Spinal cord (tissue), 9 donors: ENCODE measurements at regions not wholly inside any gene's neighbourhood (a gene's known extent, or its start where the extent isn't known, plus 50 kb on each side); places are given as distances from the start of the nearest gene placed in this dataset.
A peak's percentile ranks its signal among the peaks of the same experiment; 100 is the strongest.

Source experiments
- DNase-seq, 6 donors: peaks; one replicate each; pipeline versions ENCODE4 v3.0.0 to v3.0.0-alpha.2; 2013 to 2015; ENCODE audit warnings: low spot score in 6 of 6, low read depth in 4 of 6
- H3K27ac ChIP-seq: one replicate; pipeline ENCODE4 v1.5.1; 2013; ENCODE audit warnings: low read depth, low read length, control low read depth
- H3K27me3 ChIP-seq: one replicate; pipeline ENCODE4 v1.6.1; 2013; ENCODE audit warnings: low read length; ENCODE audit not compliant: control insufficient read depth, insufficient read depth
- H3K36me3 ChIP-seq: one replicate; pipeline ENCODE4 v1.6.1; 2013; ENCODE audit warnings: low read length; ENCODE audit not compliant: control insufficient read depth, insufficient read depth
- H3K4me1 ChIP-seq: one replicate; pipeline ENCODE4 v1.6.1; 2013; ENCODE audit warnings: low read length; ENCODE audit not compliant: control insufficient read depth, insufficient read depth
- H3K4me3 ChIP-seq: one replicate; pipeline ENCODE4 v1.5.1; 2013; ENCODE audit warnings: low read depth, low read length, control low read depth
- H3K9me3 ChIP-seq: one replicate; pipeline ENCODE4 v1.6.1; 2013; ENCODE audit warnings: low read length; ENCODE audit not compliant: control insufficient read depth, insufficient read depth
- WGBS: methylation state at CpG from one replicate; pipeline ENCODE4 v1.1.5; 2013; ENCODE audit warnings: missing lambda C conversion rate; ENCODE audit not compliant: insufficient coverage; 5-methylcytosine and 5-hydroxymethylcytosine counted together
- donor health status: healthy.

DNA sequence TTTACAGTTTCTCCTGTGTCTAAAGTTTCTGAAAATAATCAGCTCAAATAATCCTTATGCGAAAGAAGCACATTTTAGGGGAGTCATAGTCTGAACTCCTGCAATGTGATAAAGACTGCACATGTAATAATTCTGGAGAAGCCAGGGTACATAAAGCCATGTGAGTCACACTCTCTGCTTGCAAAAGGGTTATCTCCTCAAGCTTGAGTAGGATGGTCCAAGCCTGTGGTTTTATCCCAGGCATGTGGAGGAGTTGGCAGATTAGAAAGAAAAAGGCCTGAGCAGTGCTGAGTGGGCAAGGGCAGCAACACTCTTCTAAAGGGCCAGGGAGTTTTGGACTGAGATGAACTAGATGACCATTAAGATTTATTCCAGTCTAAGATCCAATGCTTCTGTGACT lies 220.4 kb downstream of the RHOU start:
- H3K27me3 ChIP-seq = no peaks in the 10 kb centered on the region
- peaks cover 2% of the 10 kb centered on the region for H3K9me3 ChIP-seq
- no peak overlapping the region for H3K4me3 ChIP-seq
- H3K27ac ChIP-seq = no peak overlapping the region
- H3K4me1 ChIP-seq = no peaks in the 10 kb centered on the region
- WGBS = 100% methylated on average over 1 of the region's 1 CpG
- H3K36me3 ChIP-seq = no peaks in the 10 kb centered on the region
- no peak for DNase-seq

DNA sequence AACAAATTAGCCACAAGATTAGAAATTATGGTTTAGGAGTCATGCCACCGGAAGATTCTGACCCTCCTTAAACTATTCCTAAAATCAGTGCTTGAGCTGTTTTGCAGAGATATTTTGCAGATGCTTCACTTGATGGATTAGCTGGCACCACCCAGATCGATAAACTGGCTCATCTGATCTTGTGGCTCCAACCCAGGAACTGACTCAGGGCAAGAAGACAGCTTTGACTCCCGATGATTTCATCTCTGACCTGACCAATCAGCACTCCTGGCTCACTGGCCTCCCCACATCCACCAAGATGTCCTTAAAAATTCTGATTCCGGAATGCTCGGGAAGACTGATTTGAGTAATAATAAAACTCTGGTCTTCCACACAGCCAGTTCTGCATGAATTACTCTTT lies 221.6 kb downstream of the RHOU start:
- H3K27ac ChIP-seq = no peak overlapping the region
- 78% methylated on average over 1 of the region's 5 CpGs for WGBS

GRCh38 chr1:228957535-228957934 lies 222.3 kb downstream of the RHOU start:
- Histone ChIP-seq H3K27me3 (no peaks in the 10 kb centered on the region), H3K27ac (no peak overlapping the region), H3K36me3 (no peaks in the 10 kb centered on the region), H3K4me3 (no peak overlapping the region), H3K9me3 (peaks cover 2% of the 10 kb centered on the region), H3K4me1 (no peaks in the 10 kb centered on the region)
- 94% methylated on average over 6 of the region's 6 CpGs for WGBS
- no peak for DNase-seq

More for the DNA sequence above, 221.6 kb downstream of the RHOU start:
- DNase-seq = no peak
- no peaks in the 10 kb centered on the region for H3K4me1 ChIP-seq
- peaks cover 2% of the 10 kb centered on the region for H3K9me3 ChIP-seq
- H3K27me3 ChIP-seq = no peaks in the 10 kb centered on the region
- H3K36me3 ChIP-seq = no peaks in the 10 kb centered on the region
- H3K4me3 ChIP-seq = no peak overlapping the region

- H3K27ac ChIP-seq = no peak overlapping the region
- 60% methylated on average over 1 of the region's 4 CpGs for WGBS
Observed at GRCh38 chr1:228958121-228958520, 222.8 kb downstream of the RHOU start.

DNA sequence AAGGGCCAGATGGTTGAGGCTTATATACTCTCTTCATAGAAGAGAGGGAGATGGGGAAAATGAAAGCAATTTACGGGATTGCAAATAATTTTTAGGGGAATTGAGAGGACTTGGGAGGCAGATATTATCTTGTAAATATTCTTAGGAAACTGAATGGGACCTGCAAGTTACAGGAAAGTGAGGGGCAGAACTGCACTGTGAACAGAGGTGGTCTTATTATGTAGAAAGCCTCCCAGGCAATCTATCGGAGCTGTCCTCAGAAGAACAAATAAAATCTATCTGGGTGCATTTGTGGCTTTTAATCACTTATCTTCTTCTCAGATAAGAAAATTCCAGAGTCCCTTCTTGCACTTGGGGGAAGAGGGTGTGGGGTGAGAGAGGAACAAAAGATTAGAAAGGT lies 223.5 kb downstream of the RHOU start:
- no peaks in the 10 kb centered on the region for H3K36me3 ChIP-seq
- no peaks in the 10 kb centered on the region for H3K4me1 ChIP-seq
- peaks cover 2% of the 10 kb centered on the region for H3K9me3 ChIP-seq
- no peak for DNase-seq
- 90% methylated on average over 1 of the region's 2 CpGs for WGBS
- H3K27me3 ChIP-seq = no peaks in the 10 kb centered on the region
- no peak overlapping the region for H3K4me3 ChIP-seq
- H3K27ac ChIP-seq = no peak overlapping the region

More at GRCh38 chr1:228958121-228958520, 222.8 kb downstream of the RHOU start:
- Histone ChIP-seq H3K4me1 (no peaks in the 10 kb centered on the region), H3K9me3 (peaks cover 2% of the 10 kb centered on the region), H3K4me3 (no peak overlapping the region), H3K27me3 (no peaks in the 10 kb centered on the region), H3K36me3 (no peaks in the 10 kb centered on the region)
- no peak for DNase-seq

- no peak overlapping the region for H3K4me3 ChIP-seq
- no peaks in the 10 kb centered on the region for H3K9me3 ChIP-seq
- H3K36me3 ChIP-seq = no peaks in the 10 kb centered on the region
- no peak for DNase-seq
- H3K4me1 ChIP-seq = no peaks in the 10 kb centered on the region
- WGBS = 79% methylated on average over 3 of the region's 5 CpGs
- no peaks in the 10 kb centered on the region for H3K27me3 ChIP-seq
- H3K27ac ChIP-seq = no peak overlapping the region
Observed at GRCh38 chr1:228960705-228961104, 225.4 kb downstream of the RHOU start.

DNA sequence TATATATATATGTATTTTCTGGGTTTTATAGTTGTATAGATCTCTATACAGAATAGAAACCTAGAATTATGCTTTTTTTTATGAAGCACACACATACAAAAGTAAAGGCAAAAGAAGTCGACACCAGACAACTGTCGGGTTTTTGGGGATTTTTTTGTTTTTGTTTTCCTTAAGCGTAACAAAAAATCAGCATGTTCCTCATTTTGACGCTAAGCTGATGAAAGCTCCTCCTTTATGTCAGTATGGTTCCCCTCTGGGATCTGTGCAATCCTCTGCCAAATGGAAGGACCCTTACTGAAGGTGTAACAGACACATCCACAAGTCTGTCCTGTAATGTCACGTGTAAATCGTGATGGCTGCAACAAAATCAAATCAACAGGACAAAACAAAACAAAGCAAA lies 226.2 kb downstream of the RHOU start:
- no peaks in the 10 kb centered on the region for H3K36me3 ChIP-seq
- 96% methylated on average over 4 of the region's 6 CpGs for WGBS
- no peaks in the 10 kb centered on the region for H3K27me3 ChIP-seq
- H3K9me3 ChIP-seq = no peaks in the 10 kb centered on the region
- DNase-seq = no peak
- no peak overlapping the region for H3K27ac ChIP-seq
- no peaks in the 10 kb centered on the region for H3K4me1 ChIP-seq
- H3K4me3 ChIP-seq = no peak overlapping the region

DNA sequence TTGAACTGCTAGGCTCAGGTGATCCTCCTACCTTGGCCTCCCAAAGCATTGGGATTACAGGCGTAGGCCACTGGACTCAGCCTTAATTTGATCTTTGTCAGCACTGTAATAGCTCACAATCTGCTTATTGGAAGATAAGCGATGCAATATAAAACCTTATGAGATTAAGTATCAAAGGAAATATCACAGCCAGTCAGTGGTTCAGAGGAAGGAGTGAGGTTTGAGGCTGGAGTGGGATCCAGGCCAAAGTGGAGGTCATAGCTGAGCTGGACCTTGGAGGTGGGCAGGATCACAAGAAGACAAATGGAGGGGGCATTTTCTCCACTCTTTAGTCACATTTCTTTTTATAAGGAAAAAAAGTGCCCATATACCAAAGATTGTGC lies 228.5 kb downstream of the RHOU start:
- Histone ChIP-seq H3K4me3 (no peak overlapping the region), H3K4me1 (no peaks in the 10 kb centered on the region), H3K27ac (peak overlapping the region; percentile 58), H3K27me3 (no peaks in the 10 kb centered on the region), H3K9me3 (no peaks in the 10 kb centered on the region), H3K36me3 (no peaks in the 10 kb centered on the region)
- WGBS = 86% methylated on average over 1 of the region's 2 CpGs
- no peak for DNase-seq

- no peaks in the 10 kb centered on the region for H3K9me3 ChIP-seq
- H3K27me3 ChIP-seq = no peaks in the 10 kb centered on the region
- H3K36me3 ChIP-seq = no peaks in the 10 kb centered on the region
- 60% methylated on average over 5 of the region's 12 CpGs for WGBS
- H3K4me3 ChIP-seq = no peak overlapping the region
- peak overlapping the region; percentile 69 for H3K27ac ChIP-seq
- peaks cover 5% of the 10 kb centered on the region for H3K4me1 ChIP-seq
- DNase-seq = peak in 1 of 6 donors; percentile 58
Observed at GRCh38 chr1:228964178-228965089, 229.2 kb downstream of the RHOU start.
